Thyroid gland (tissue), 4 donors: ENCODE measurements at regions not wholly inside any gene's neighbourhood (a gene's known extent, or its start where the extent isn't known, plus 50 kb on each side); places are given as distances from the start of the nearest gene placed in this dataset.

Source experiments
- DNase-seq, 2 donors: peaks; one replicate each; pipeline ENCODE4 v3.0.0-alpha.2; 2019
- H3K27ac ChIP-seq, 3 donors: fragments of 200-600 bp; sonication (generic); 1 replicate in 2 of 3; 2 replicates in 1 of 3; pipeline ENCODE4 v1.5.1; 2016 to 2019; ENCODE audit warnings: mild to moderate bottlenecking in 1 of 3, moderate library complexity in 1 of 3
- H3K27me3 ChIP-seq: fragments of 200-600 bp; sonication (generic); one replicate; pipeline ENCODE4 v1.5.1; 2019
- H3K36me3 ChIP-seq, 2 donors: fragments of 200-600 bp; sonication (generic); one replicate each; pipeline ENCODE4 v1.5.1; 2016 to 2019
- H3K4me1 ChIP-seq, 2 donors: fragments of 200-600 bp; sonication (generic); one replicate each; pipeline ENCODE4 v1.5.1; 2017 to 2019
- H3K4me3 ChIP-seq, 3 donors: fragments of 200-600 bp; sonication (generic); replicated peaks in 1 of 3; 1 replicate in 2 of 3; 2 replicates in 1 of 3; pipeline ENCODE4 v1.5.1; 2016; ENCODE audit warnings: mild to moderate bottlenecking in 1 of 3
- H3K9me3 ChIP-seq: fragments of 200-600 bp; sonication (generic); one replicate; pipeline ENCODE4 v1.5.1; 2017
- CTCF ChIP-seq, 6 experiments: fragments of 200-600 bp in 3 of 6; fragments of 450-650 bp in 3 of 6; sonication (generic) in 3 of 6; IDR thresholded peaks; one replicate each; pipeline ENCODE4 v1.5.1; 2016 to 2019; ENCODE audit warnings: antibody characterized with exemption in 6 of 6, mild to moderate bottlenecking in 2 of 6, inconsistent platforms in 1 of 6, moderate library complexity in 1 of 6
- POLR2A ChIP-seq, 2 donors: fragments of 450-650 bp; IDR thresholded peaks; one replicate each; pipeline ENCODE4 v1.6.1; 2017; ENCODE audit warnings: antibody characterized with exemption in 2 of 2, mild to moderate bottlenecking in 2 of 2, moderate library complexity in 1 of 2
- WGBS, 2 donors: methylation state at CpG; one replicate each; pipeline ENCODE4 v1.1.5; 2017; 5-methylcytosine and 5-hydroxymethylcytosine counted together
- intact Hi-C: fragments of 100-400 bp; cut with DNase I; formaldehyde crosslinking; loops from one replicate; pipeline ENCODE4 v1.15.1; 2023

GRCh38 chr9:85377731-85378289, 363.9 kb downstream of the AGTPBP1 start:
- H3K27ac ChIP-seq = no peak overlapping the region
- DNase-seq = no peak

GRCh38 chr9:85368781-85369180, 373.0 kb downstream of the AGTPBP1 start:
- no peaks in the 10 kb centered on the region for H3K4me1 ChIP-seq
- 80 to 92% methylated on average over 1 of the region's 1 CpG for WGBS, 2 donors
- H3K27me3 ChIP-seq = no peaks in the 10 kb centered on the region
- no peak overlapping the region for H3K4me3 ChIP-seq
- intact Hi-C loops = no loop called here
- no peak for DNase-seq
- no peak overlapping the region for H3K27ac ChIP-seq
- H3K9me3 ChIP-seq = no peaks in the 10 kb centered on the region
- H3K36me3 ChIP-seq = no peaks in the 10 kb centered on the region
- no peak for TF ChIP-seq CTCF (IDR thresholded peaks at IDR 0.05)
- TF ChIP-seq POLR2A (IDR thresholded peaks at IDR 0.05) = no peak

More at GRCh38 chr9:85377731-85378289, 363.9 kb downstream of the AGTPBP1 start:
- H3K27me3 ChIP-seq = no peaks in the 10 kb centered on the region
- H3K4me1 ChIP-seq = no peaks in the 10 kb centered on the region
- H3K4me3 ChIP-seq = no peak overlapping the region
- no peaks in the 10 kb centered on the region for H3K36me3 ChIP-seq
- TF ChIP-seq POLR2A (IDR thresholded peaks at IDR 0.05) (no peak), CTCF (IDR thresholded peaks at IDR 0.05) (no peak)
- no peaks in the 10 kb centered on the region for H3K9me3 ChIP-seq
- WGBS, 2 donors = 61 to 63% methylated on average over 2 of the region's 2 CpGs
- intact Hi-C loops = no loop called here

GRCh38 chr9:85359161-85359560, 382.6 kb downstream of the AGTPBP1 start:
- Histone ChIP-seq H3K36me3 (no peaks in the 10 kb centered on the region), H3K4me1 (no peaks in the 10 kb centered on the region), H3K27ac (no peak overlapping the region), H3K4me3 (no peak overlapping the region), H3K27me3 (no peaks in the 10 kb centered on the region), H3K9me3 (no peaks in the 10 kb centered on the region)
- TF ChIP-seq CTCF (IDR thresholded peaks at IDR 0.05) = no peak
- TF ChIP-seq POLR2A (IDR thresholded peaks at IDR 0.05) = no peak
- intact Hi-C loops = no loop called here
- DNase-seq = no peak
- 86 to 88% methylated on average over 5 of the region's 5 CpGs for WGBS, 2 donors

- Histone ChIP-seq H3K9me3 (no peaks in the 10 kb centered on the region), H3K36me3 (no peaks in the 10 kb centered on the region), H3K4me1 (no peaks in the 10 kb centered on the region), H3K4me3 (no peak overlapping the region), H3K27me3 (no peaks in the 10 kb centered on the region), H3K27ac (no peak overlapping the region)
- intact Hi-C loops = no loop called here
- TF ChIP-seq POLR2A (IDR thresholded peaks at IDR 0.05) = no peak
- no peak for TF ChIP-seq CTCF (IDR thresholded peaks at IDR 0.05)
- no peak for DNase-seq
- WGBS, 2 donors = 85 to 97% methylated on average over 6 of the region's 6 CpGs
Observed at GRCh38 chr9:85349046-85349445, 392.7 kb downstream of the AGTPBP1 start.

- no peak overlapping the region for H3K27ac ChIP-seq
- H3K9me3 ChIP-seq = no peaks in the 10 kb centered on the region
- DNase-seq = no peak
- no peak overlapping the region for H3K4me3 ChIP-seq
- H3K27me3 ChIP-seq = no peaks in the 10 kb centered on the region
- H3K4me1 ChIP-seq = no peaks in the 10 kb centered on the region
- intact Hi-C loops = no loop called here
- 92 to 93% methylated on average over 6 of the region's 6 CpGs for WGBS, 2 donors
- H3K36me3 ChIP-seq = no peaks in the 10 kb centered on the region
- no peak for TF ChIP-seq POLR2A (IDR thresholded peaks at IDR 0.05)
- no peak for TF ChIP-seq CTCF (IDR thresholded peaks at IDR 0.05)
Observed at GRCh38 chr9:85347541-85347940, 394.2 kb downstream of the AGTPBP1 start.
